Peyer's patch (tissue), 4 donors: ENCODE measurements at regions not wholly inside any gene's neighbourhood (a gene's known extent, or its start where the extent isn't known, plus 50 kb on each side); places are given as distances from the start of the nearest gene placed in this dataset.

ENCODE experiments used
- CTCF ChIP-seq, 6 experiments: fragments of 450-650 bp in 4 of 6; fragments of 200-600 bp in 2 of 6; sonication (generic) in 1 of 6; IDR thresholded peaks; one replicate each; pipeline ENCODE4 v1.5.1; 2017 to 2019; ENCODE audit warnings: antibody characterized with exemption in 6 of 6, mild to moderate bottlenecking in 3 of 6, moderate library complexity in 1 of 6
- POLR2A ChIP-seq, 2 donors: fragments of 450-650 bp; IDR thresholded peaks; one replicate each; pipeline ENCODE4 v1.5.1; 2017; ENCODE audit warnings: antibody characterized with exemption in 2 of 2, mild to moderate bottlenecking in 2 of 2, moderate library complexity in 2 of 2

- TF ChIP-seq CTCF (IDR thresholded peaks at IDR 0.05) = no peak
- no peak for TF ChIP-seq POLR2A (IDR thresholded peaks at IDR 0.05)
Measured at GRCh38 chr2:211127501-211127900, 571.1 kb downstream of the CPS1 start.
